HFF-Myc (cell line): ENCODE measurements at regions not wholly inside any gene's neighbourhood (a gene's known extent, or its start where the extent isn't known, plus 50 kb on each side); places are given as distances from the start of the nearest gene placed in this dataset.

Source experiments
- DNase-seq: peaks from one replicate; pipeline ENCODE4 v3.0.0-alpha.2; 2011; ENCODE audit warnings: low read depth; ENCODE audit errors: extremely low read depth
- H3K4me3 ChIP-seq: replicated peaks from 2 replicates; pipeline ENCODE4 v1.5.1; 2011; ENCODE audit warnings: low read depth, mild to moderate bottlenecking, control low read depth, low read length
- CTCF ChIP-seq: IDR thresholded peaks from 2 replicates; pipeline ENCODE4 v1.5.1; 2012; ENCODE audit warnings: mild to moderate bottlenecking, low read depth, low read length, control low read depth; ENCODE audit errors: missing control alignments

- no peak for TF ChIP-seq CTCF
- no peak for DNase-seq
- H3K4me3 ChIP-seq = no peak overlapping the region
Measured at GRCh38 chrX:39939678-39940077, 158.1 kb downstream of the BCOR start.

GRCh38 chrX:39941332-39941920 is 156.3 kb downstream of the BCOR start:
- no peak for TF ChIP-seq CTCF

GRCh38 chrX:39944416-39944815 is 153.3 kb downstream of the BCOR start:
- no peak for DNase-seq
- no peak for TF ChIP-seq CTCF
- H3K4me3 ChIP-seq = no peak overlapping the region

More at GRCh38 chrX:39941332-39941920, 156.3 kb downstream of the BCOR start:
- no peak for DNase-seq
- no peak overlapping the region for H3K4me3 ChIP-seq

GRCh38 chrX:39945709-39946108 is 152.0 kb downstream of the BCOR start:
- TF ChIP-seq CTCF = no peak
- H3K4me3 ChIP-seq = no peak overlapping the region
- DNase-seq = no peak

GRCh38 chrX:39946822-39947221 is 150.9 kb downstream of the BCOR start:
- TF ChIP-seq CTCF = no peak
- H3K4me3 ChIP-seq = no peak overlapping the region
- DNase-seq = no peak

GRCh38 chrX:39948582-39948981 is 149.2 kb downstream of the BCOR start:
- DNase-seq = no peak
- H3K4me3 ChIP-seq = no peak overlapping the region
- TF ChIP-seq CTCF = no peak
